Neural cell (in vitro differentiated cells): ENCODE measurements at regions not wholly inside any gene's neighbourhood (a gene's known extent, or its start where the extent isn't known, plus 50 kb on each side); places are given as distances from the start of the nearest gene placed in this dataset.
A peak's percentile ranks its signal among the peaks of the same experiment; 100 is the strongest.

Experiments used
- H2AFZ ChIP-seq: fragments of 200-600, 300-800 bp; sonication (generic), shearing (Covaris generic); 2 replicates; pipeline ENCODE4 v1.6.0; 2014; ENCODE audit warnings: low read depth, mild to moderate bottlenecking, antibody characterized with exemption, low read length, moderate library complexity
- H3F3A ChIP-seq: fragments of 200-600 bp; shearing (Covaris generic); 2 replicates; pipeline ENCODE4 v1.6.1; 2016; ENCODE audit warnings: mild to moderate bottlenecking, moderate library complexity, mixed read lengths, antibody characterized with exemption, low read length; ENCODE audit not compliant: insufficient read depth, poor library complexity, severe bottlenecking
- H3K27ac ChIP-seq: fragments of 200-600, 300-800 bp; sonication (generic), shearing (Covaris generic); 2 replicates; pipeline ENCODE4 v1.5.1; 2014; ENCODE audit warnings: mild to moderate bottlenecking, low read length, moderate library complexity
- H3K27me3 ChIP-seq: fragments of 300-800, 200-600 bp; sonication (generic), shearing (Covaris generic); 2 replicates; pipeline ENCODE4 v1.6.0; 2014; ENCODE audit warnings: mild to moderate bottlenecking, low read depth, low read length, moderate library complexity; ENCODE audit not compliant: insufficient read depth
- H3K36me3 ChIP-seq: fragments of 300-800, 200-600 bp; sonication (generic), shearing (Covaris generic); 2 replicates; pipeline ENCODE4 v1.5.1; 2014; ENCODE audit warnings: mild to moderate bottlenecking, antibody characterized with exemption, low read length, moderate library complexity; ENCODE audit not compliant: insufficient read depth
- H3K4me2 ChIP-seq: fragments of 300-800, 200-600 bp; sonication (generic), shearing (Covaris generic); 2 replicates; pipeline ENCODE4 v1.6.0; 2014; ENCODE audit warnings: mild to moderate bottlenecking, low read length
- H3K4me3 ChIP-seq: fragments of 300-800, 200-600 bp; sonication (generic), shearing (Covaris generic); 2 replicates; pipeline ENCODE4 v1.5.1; 2014; ENCODE audit warnings: mild to moderate bottlenecking, low read length, moderate library complexity
- H3K79me2 ChIP-seq: fragments of 200-600 bp; shearing (Covaris generic); replicated peaks from 2 replicates; pipeline ENCODE4 v1.6.0; 2014; ENCODE audit warnings: mild to moderate bottlenecking, low read length, moderate library complexity; ENCODE audit not compliant: insufficient read depth
- H3K9ac ChIP-seq: fragments of 300-800, 200-600 bp; sonication (generic), shearing (Covaris generic); 2 replicates; pipeline ENCODE4 v1.6.1; 2016; ENCODE audit warnings: mild to moderate bottlenecking, low read length, mixed read lengths
- H3K9me2 ChIP-seq: fragments of 200-600 bp; shearing (Covaris generic); 2 replicates; pipeline ENCODE4 v1.6.1; 2016; ENCODE audit warnings: mild to moderate bottlenecking, low read length, mixed read lengths; ENCODE audit not compliant: insufficient read depth
- H3K9me3 ChIP-seq: fragments of 200-600, 300-800 bp; sonication (generic), shearing (Covaris generic); 2 replicates; pipeline ENCODE4 v1.6.1; 2016; ENCODE audit warnings: mild to moderate bottlenecking, mixed run types, low read length, moderate library complexity, mixed read lengths
- H4K20me1 ChIP-seq: fragments of 200-600 bp; shearing (Covaris generic); 2 replicates; pipeline ENCODE4 v1.6.1; 2016; ENCODE audit warnings: mild to moderate bottlenecking, mixed run types; ENCODE audit not compliant: insufficient read depth
- EZH2 ChIP-seq: fragments of 200-600, 300-800 bp; shearing (Covaris generic), sonication (generic); IDR thresholded peaks from 2 replicates; pipeline ENCODE4 v1.6.1; 2014; ENCODE audit warnings: antibody characterized with exemption, low read length, borderline replicate concordance, mild to moderate bottlenecking; ENCODE audit not compliant: insufficient read depth, poor library complexity, severe bottlenecking
- RAD21 ChIP-seq: fragments of 450-650 bp; conservative IDR thresholded peaks from 2 replicates; pipeline ENCODE4 v1.6.1; 2014; ENCODE audit warnings: antibody characterized with exemption, mild to moderate bottlenecking, moderate library complexity
- REST ChIP-seq: IDR thresholded peaks from 2 replicates; pipeline ENCODE4 v1.6.1; 2012; ENCODE audit warnings: borderline replicate concordance
- SMC3 ChIP-seq: fragments of 450-650 bp; conservative IDR thresholded peaks from 2 replicates; pipeline ENCODE4 v1.6.1; 2014; ENCODE audit warnings: antibody characterized with exemption, mild to moderate bottlenecking, moderate library complexity; ENCODE audit not compliant: poor library complexity
- TAF1 ChIP-seq: IDR thresholded peaks from 2 replicates; pipeline ENCODE4 v1.6.1; 2012; ENCODE audit warnings: low read depth
- TF ChIP-seq, protein P1 (sequence below): fragments of 450-650 bp; IDR thresholded peaks from 2 replicates; pipeline ENCODE4 v1.5.1; 2014; ENCODE audit warnings: antibody characterized with exemption, mild to moderate bottlenecking, moderate library complexity; ENCODE audit not compliant: poor library complexity, severe bottlenecking

GRCh38 chr2:217623281-217623912 lies 379.4 kb downstream of the TNS1 start:
- no peak for TF ChIP-seq SMC3
- H3K4me2 ChIP-seq, result no peak overlapping the region
- no peak overlapping the region for H3K4me3 ChIP-seq
- H3K27me3 ChIP-seq, result no peaks in the 10 kb centered on the region
- H2AFZ ChIP-seq, result no peak overlapping the region
- no peaks in the 10 kb centered on the region for H3K36me3 ChIP-seq
- no peaks in the 10 kb centered on the region for H3F3A ChIP-seq
- no peaks in the 10 kb centered on the region for H3K79me2 ChIP-seq
- no peak overlapping the region for H3K27ac ChIP-seq
- H3K9me2 ChIP-seq, result no peaks in the 10 kb centered on the region
- H4K20me1 ChIP-seq, result no peaks in the 10 kb centered on the region
- no peaks in the 10 kb centered on the region for H3K9me3 ChIP-seq
- no peak overlapping the region for H3K9ac ChIP-seq

GRCh38 chr2:217622205-217623060 lies 380.4 kb downstream of the TNS1 start:
- Histone ChIP-seq H3K9me3 (no peaks in the 10 kb centered on the region), H3K4me3 (no peak overlapping the region), H3K9ac (no peak overlapping the region), H3K79me2 (no peaks in the 10 kb centered on the region), H2AFZ (no peak overlapping the region), H3K4me2 (no peak overlapping the region), H3K9me2 (no peaks in the 10 kb centered on the region), H3F3A (no peaks in the 10 kb centered on the region), H3K27me3 (no peaks in the 10 kb centered on the region), H3K36me3 (no peaks in the 10 kb centered on the region), H4K20me1 (no peaks in the 10 kb centered on the region), H3K27ac (no peak overlapping the region)
- TF ChIP-seq REST (peak; percentile 50), EZH2 (no peak), SMC3 (no peak), RAD21 (no peak), TAF1 (no peak)

DNA sequence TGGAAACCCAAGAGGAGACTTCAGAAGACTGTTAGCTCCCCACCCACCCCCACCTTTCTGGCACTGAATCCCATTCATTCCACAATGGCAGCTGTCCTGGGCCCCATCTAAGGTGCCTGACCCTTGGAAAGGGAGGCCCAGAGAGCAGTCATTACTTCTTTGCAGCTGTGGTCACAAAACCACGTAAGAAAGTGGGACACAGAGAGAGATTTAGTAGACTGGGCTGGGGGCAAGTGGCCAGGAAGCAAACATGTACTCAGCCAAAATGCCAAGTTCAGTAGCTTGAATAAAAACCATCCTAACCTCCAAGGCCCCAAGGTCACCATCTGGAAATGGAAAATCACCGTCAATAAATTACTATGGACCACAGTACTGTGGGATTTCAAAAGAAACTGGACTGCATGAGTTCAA lies 381.4 kb downstream of the TNS1 start:
- no peak overlapping the region for H3K4me2 ChIP-seq
- H3K9ac ChIP-seq, result no peak overlapping the region
- H2AFZ ChIP-seq, result no peak overlapping the region
- H3K27ac ChIP-seq, result no peak overlapping the region
- H4K20me1 ChIP-seq, result no peaks in the 10 kb centered on the region
- TF ChIP-seq RAD21 (no peak), REST (no peak), EZH2 (no peak)
- TF ChIP-seq, protein P1, sequence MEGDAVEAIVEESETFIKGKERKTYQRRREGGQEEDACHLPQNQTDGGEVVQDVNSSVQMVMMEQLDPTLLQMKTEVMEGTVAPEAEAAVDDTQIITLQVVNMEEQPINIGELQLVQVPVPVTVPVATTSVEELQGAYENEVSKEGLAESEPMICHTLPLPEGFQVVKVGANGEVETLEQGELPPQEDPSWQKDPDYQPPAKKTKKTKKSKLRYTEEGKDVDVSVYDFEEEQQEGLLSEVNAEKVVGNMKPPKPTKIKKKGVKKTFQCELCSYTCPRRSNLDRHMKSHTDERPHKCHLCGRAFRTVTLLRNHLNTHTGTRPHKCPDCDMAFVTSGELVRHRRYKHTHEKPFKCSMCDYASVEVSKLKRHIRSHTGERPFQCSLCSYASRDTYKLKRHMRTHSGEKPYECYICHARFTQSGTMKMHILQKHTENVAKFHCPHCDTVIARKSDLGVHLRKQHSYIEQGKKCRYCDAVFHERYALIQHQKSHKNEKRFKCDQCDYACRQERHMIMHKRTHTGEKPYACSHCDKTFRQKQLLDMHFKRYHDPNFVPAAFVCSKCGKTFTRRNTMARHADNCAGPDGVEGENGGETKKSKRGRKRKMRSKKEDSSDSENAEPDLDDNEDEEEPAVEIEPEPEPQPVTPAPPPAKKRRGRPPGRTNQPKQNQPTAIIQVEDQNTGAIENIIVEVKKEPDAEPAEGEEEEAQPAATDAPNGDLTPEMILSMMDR, result no peak
- H3K4me3 ChIP-seq, result no peak overlapping the region
- H3K36me3 ChIP-seq, result no peaks in the 10 kb centered on the region
- no peaks in the 10 kb centered on the region for H3K9me2 ChIP-seq
- no peaks in the 10 kb centered on the region for H3K27me3 ChIP-seq
- no peaks in the 10 kb centered on the region for H3K79me2 ChIP-seq
- no peaks in the 10 kb centered on the region for H3F3A ChIP-seq
- no peaks in the 10 kb centered on the region for H3K9me3 ChIP-seq
